Lower leg skin (tissue), 3 donors: ENCODE measurements at regions not wholly inside any gene's neighbourhood (a gene's known extent, or its start where the extent isn't known, plus 50 kb on each side); places are given as distances from the start of the nearest gene placed in this dataset.

Experiments
- POLR2A ChIP-seq, 2 donors: fragments of 450-650 bp; IDR thresholded peaks; one replicate each; pipeline ENCODE4 v1.6.1; 2016 to 2017; ENCODE audit warnings: antibody characterized with exemption in 2 of 2, mild to moderate bottlenecking in 1 of 2, moderate library complexity in 1 of 2
- TF ChIP-seq, protein P1 (sequence below), 3 donors: fragments of 450-650 bp; IDR thresholded peaks; one replicate each; pipeline ENCODE4 v1.5.1; 2016; ENCODE audit warnings: antibody characterized with exemption in 3 of 3, mild to moderate bottlenecking in 3 of 3, moderate library complexity in 2 of 3

DNA sequence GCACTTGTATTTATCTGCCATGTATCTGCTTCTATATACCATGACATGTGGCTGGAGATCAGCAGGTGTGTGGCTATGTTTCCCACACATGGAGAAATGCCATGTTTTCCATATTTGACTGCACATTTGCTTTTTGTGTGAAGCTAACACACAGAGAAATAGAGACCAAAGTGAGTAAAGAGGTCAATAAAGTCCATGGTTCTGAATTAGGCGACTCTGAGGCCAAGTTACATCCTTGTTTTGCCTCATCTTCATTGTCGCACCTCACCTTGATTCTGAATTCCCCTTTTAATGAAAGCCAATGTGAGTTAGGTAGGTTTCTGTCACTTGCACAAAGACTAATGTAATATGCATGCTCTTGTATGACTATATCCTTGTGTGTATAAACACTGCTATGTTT is 194.1 kb downstream of the INSC start:
- TF ChIP-seq, protein P1, sequence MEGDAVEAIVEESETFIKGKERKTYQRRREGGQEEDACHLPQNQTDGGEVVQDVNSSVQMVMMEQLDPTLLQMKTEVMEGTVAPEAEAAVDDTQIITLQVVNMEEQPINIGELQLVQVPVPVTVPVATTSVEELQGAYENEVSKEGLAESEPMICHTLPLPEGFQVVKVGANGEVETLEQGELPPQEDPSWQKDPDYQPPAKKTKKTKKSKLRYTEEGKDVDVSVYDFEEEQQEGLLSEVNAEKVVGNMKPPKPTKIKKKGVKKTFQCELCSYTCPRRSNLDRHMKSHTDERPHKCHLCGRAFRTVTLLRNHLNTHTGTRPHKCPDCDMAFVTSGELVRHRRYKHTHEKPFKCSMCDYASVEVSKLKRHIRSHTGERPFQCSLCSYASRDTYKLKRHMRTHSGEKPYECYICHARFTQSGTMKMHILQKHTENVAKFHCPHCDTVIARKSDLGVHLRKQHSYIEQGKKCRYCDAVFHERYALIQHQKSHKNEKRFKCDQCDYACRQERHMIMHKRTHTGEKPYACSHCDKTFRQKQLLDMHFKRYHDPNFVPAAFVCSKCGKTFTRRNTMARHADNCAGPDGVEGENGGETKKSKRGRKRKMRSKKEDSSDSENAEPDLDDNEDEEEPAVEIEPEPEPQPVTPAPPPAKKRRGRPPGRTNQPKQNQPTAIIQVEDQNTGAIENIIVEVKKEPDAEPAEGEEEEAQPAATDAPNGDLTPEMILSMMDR (IDR thresholded peaks at IDR 0.05): no peak
- no peak for TF ChIP-seq POLR2A (IDR thresholded peaks at IDR 0.05)
